Nephron (organoid): ENCODE measurements at regions not wholly inside any gene's neighbourhood (a gene's known extent, or its start where the extent isn't known, plus 50 kb on each side); places are given as distances from the start of the nearest gene placed in this dataset.

ENCODE experiments used
- H3K27ac Mint-ChIP-seq, 3 experiments: 2 replicates each; pipeline ENCODE4 v1.8.0; 2020; ENCODE audit warnings: mixed read lengths in 3 of 3, mild to moderate bottlenecking in 2 of 3, moderate library complexity in 1 of 3
- H3K27me3 Mint-ChIP-seq: 2 replicates; pipeline ENCODE4 v1.8.0; 2021; ENCODE audit warnings: low read depth, mild to moderate bottlenecking, moderate library complexity, mixed read lengths
- H3K36me3 Mint-ChIP-seq: 2 replicates; pipeline ENCODE4 v1.8.0; 2020; ENCODE audit warnings: low read depth, mixed read lengths
- H3K4me1 Mint-ChIP-seq: 2 replicates; pipeline ENCODE4 v1.8.0; 2020; ENCODE audit warnings: mixed read lengths
- H3K4me3 Mint-ChIP-seq, 3 experiments: 2 replicates each; pipeline ENCODE4 v1.8.0; 2020; ENCODE audit warnings: mild to moderate bottlenecking in 3 of 3, mixed read lengths in 3 of 3, moderate library complexity in 2 of 3
- H3K9me3 Mint-ChIP-seq: 2 replicates; pipeline ENCODE4 v1.8.0; 2020; ENCODE audit warnings: mixed read lengths
- TF ChIP-seq, protein P1 (sequence below), 3 experiments: fragments of 200-600 bp; sonication (generic); IDR thresholded peaks; one replicate each; pipeline ENCODE4 v1.5.0; 2021; ENCODE audit warnings: antibody characterized with exemption in 3 of 3; ENCODE audit not compliant: unreplicated experiment in 3 of 3

DNA sequence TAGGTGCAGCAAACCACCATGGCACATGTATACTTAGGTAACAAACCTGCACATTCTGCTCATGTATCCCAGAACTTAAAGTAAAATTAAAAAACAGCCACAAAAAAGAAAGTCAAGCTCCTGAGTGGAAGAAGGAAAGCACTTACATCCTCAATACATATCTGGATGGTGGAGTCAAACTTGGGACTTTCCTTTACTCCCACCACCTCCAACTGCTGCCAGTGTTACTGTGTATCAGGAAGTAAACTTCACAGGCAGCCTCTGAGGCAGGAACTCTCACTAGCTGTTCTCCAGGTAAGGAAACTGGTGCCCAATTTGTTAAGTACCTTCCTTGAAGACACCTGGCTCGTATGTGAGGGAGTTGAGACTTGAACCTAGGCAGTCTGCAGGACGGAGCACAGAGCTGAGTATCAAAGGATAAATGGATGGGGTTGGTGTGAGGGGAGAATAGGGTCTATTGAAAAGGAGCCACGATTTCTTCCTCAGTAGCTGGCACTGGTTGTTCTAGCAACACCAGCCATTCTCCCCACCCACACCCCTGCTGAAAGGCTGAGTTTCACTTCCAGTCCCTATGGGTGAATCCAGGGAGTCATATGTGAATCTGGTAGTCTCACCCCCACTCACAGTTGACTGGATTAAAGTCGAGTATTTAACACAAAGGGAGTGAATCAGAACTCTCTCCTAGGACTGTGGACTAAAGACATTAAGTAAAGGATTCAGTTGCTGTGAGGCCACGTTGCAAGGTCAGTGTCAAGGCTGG lies 50.0 kb upstream of the GPR39 start:
- Mint-ChIP-seq H3K27ac (no peak overlapping the region), H3K9me3 (peaks cover 27% of the 10 kb centered on the region), H3K4me1 (no peaks in the 10 kb centered on the region), H3K36me3 (no peaks in the 10 kb centered on the region), H3K27me3 (peaks cover 3% of the 10 kb centered on the region), H3K4me3 (no peak overlapping the region)
- TF ChIP-seq, protein P1, sequence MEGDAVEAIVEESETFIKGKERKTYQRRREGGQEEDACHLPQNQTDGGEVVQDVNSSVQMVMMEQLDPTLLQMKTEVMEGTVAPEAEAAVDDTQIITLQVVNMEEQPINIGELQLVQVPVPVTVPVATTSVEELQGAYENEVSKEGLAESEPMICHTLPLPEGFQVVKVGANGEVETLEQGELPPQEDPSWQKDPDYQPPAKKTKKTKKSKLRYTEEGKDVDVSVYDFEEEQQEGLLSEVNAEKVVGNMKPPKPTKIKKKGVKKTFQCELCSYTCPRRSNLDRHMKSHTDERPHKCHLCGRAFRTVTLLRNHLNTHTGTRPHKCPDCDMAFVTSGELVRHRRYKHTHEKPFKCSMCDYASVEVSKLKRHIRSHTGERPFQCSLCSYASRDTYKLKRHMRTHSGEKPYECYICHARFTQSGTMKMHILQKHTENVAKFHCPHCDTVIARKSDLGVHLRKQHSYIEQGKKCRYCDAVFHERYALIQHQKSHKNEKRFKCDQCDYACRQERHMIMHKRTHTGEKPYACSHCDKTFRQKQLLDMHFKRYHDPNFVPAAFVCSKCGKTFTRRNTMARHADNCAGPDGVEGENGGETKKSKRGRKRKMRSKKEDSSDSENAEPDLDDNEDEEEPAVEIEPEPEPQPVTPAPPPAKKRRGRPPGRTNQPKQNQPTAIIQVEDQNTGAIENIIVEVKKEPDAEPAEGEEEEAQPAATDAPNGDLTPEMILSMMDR (IDR thresholded peaks at IDR 0.05; ENCODE audit: unreplicated experiment in 3 of 3), result no peak
